ENCODE measurements at regions not wholly inside any gene's neighbourhood (a gene's known extent, or its start where the extent isn't known, plus 50 kb on each side); places are given as distances from the start of the nearest gene placed in this dataset.
A peak's percentile ranks its signal among the peaks of the same experiment; 100 is the strongest.

DNA sequence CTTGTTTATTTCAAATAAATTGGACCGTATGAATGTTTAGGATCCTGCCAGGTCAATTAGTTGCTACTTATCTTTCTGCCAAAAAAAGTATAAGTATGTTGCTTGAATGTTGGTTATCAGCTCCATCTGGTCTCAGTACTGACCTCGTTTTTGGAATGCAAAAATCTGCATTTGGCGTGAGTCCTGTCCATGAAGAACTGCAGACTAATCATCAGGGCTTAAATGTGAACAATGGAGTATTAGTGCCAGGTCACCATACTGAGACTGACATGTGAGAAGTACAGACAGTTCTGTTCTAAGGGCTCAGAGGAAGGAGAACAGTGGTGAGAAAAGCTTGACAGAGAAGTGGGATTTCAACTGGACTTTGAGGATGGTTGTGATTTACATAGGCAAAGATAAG lies 393.1 kb upstream of the SLC14A2 start:
- H3K27ac Mint-ChIP-seq: no peak overlapping the region
- intact Hi-C loops (cut with micrococcal nuclease): no loop called here
- H3K4me3 Mint-ChIP-seq: no peak overlapping the region
- no peaks in the 10 kb centered on the region for H3K36me3 Mint-ChIP-seq (ENCODE audit: low read depth)
- no peaks in the 10 kb centered on the region for H3K4me1 Mint-ChIP-seq (ENCODE audit: low read depth)
- no peaks in the 10 kb centered on the region for H3K9me3 Mint-ChIP-seq
- no peaks in the 10 kb centered on the region for H3K27me3 Mint-ChIP-seq

DNA sequence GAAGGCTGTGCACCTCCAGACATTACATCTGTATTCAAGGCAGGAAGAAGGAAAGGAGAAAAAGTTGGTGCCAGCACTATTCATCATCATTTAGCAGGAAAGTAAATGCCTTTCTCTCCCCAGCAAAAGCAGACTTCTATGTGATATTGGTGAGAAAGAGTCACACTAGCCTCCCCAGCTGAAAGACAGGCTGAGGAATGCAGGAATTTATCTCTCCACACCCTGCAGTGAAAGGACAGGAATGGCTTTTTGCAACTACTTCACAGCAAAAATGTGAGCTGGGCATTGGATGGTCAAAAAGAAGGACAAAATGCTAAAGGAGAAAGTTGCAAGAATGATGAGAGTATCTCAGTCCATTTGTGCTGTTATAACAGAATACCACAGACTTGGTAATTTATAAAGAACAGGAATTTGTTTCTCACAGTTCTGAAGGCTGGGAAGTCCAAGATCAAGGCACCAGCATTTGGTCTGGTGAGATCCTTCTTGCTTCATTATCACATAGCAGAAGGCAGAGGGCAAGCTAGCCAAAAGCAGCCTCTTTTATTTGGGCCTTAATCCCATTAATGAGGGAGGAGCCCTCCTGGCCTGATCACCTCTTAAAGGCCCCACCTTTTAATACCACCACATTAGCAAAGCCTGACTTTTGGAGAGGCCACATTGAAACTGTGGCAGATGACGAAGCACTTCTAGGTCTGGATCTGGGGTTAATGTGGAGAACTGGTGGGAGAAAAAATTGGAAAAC lies 388.1 kb upstream of the SLC14A2 start:
- Mint-ChIP-seq H3K4me1 (ENCODE audit: low read depth) (peaks cover 9% of the 10 kb centered on the region), H3K9me3 (peaks cover 7% of the 10 kb centered on the region), H3K27me3 (no peaks in the 10 kb centered on the region), H3K36me3 (ENCODE audit: low read depth) (no peaks in the 10 kb centered on the region), H3K4me3 (no peak overlapping the region), H3K27ac (no peak overlapping the region)
- intact Hi-C loops (cut with micrococcal nuclease): no loop called here

DNA sequence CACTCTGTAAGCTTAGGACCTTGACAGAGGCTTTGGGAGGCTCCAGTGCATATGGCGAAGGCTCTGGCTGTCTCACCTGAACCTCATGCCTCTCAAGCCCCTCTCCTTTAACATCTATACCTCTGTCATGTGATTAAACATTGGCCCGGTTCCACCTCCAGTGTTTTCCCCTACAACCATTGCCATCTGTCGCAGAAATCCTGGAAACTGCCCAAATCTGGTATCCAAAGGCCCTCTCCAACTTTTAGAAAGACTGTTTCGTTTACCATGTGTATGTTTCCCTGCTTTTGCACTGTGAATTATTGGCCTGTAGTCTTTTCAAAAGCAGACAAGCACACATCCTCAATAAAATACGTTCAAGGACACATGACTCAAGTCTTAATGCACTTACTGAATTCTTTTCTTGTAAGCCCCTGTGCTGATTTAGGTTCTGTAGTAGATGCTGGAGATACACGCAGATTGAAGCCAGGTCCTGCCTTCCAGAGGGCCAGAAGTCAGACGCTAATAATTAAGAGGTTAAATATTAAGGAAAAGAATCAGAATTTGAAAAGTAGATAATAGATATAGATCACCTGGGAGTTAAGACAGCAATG lies 386.4 kb upstream of the SLC14A2 start:
- Mint-ChIP-seq H3K36me3 (ENCODE audit: low read depth) (no peaks in the 10 kb centered on the region), H3K4me3 (no peak overlapping the region), H3K9me3 (peaks cover 10% of the 10 kb centered on the region), H3K4me1 (ENCODE audit: low read depth) (peaks cover 11% of the 10 kb centered on the region), H3K27me3 (no peaks in the 10 kb centered on the region), H3K27ac (no peak overlapping the region)
- intact Hi-C loops (cut with micrococcal nuclease): no loop called here

DNA sequence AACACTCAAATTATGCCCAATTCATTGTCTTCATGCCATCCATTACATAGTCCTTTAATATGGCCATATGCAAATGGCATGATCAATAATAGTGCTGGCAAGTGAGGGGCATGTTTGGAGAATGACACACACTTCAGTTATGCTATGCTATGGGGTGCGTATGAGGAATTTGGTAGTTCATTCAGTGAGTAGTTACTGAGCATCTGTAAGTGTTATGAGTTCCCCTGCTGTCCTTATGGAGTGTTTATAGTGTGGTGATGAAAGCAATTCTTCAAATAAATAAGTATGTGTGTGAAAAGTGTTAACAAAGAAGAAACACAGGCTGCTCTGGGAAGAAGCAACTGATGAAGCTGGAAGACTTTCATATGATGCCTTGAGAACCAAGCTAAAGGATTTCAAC lies 383.7 kb upstream of the SLC14A2 start:
- no peaks in the 10 kb centered on the region for H3K36me3 Mint-ChIP-seq (ENCODE audit: low read depth)
- intact Hi-C loops (cut with micrococcal nuclease): no loop called here
- H3K27me3 Mint-ChIP-seq: no peaks in the 10 kb centered on the region
- H3K4me3 Mint-ChIP-seq: no peak overlapping the region
- H3K27ac Mint-ChIP-seq: peak overlapping the region; percentile 9
- peaks cover 10% of the 10 kb centered on the region for H3K9me3 Mint-ChIP-seq
- peaks cover 18% of the 10 kb centered on the region for H3K4me1 Mint-ChIP-seq (ENCODE audit: low read depth)

DNA sequence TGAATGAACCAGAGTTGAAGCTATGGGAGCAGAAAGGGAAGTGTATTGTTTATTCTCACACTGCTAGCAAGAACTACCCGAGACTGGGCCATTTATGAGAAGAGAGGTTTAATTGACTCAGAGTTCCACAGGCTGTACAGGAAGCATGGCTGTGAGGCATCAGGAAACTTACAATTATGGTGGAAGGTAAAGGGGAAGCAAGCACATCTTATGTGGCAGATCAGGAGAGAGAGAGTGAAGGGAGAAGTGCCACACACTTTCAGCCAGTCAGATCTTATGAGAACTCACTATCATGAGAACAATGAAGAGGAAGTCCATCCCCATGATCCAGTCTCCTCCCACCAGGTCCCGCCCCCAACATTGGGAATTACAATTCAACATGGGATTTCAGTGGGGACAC lies 383.2 kb upstream of the SLC14A2 start:
- Mint-ChIP-seq H3K4me1 (ENCODE audit: low read depth) (peaks cover 23% of the 10 kb centered on the region), H3K9me3 (peaks cover 10% of the 10 kb centered on the region), H3K27ac (peak overlapping the region; percentile 9), H3K36me3 (ENCODE audit: low read depth) (no peaks in the 10 kb centered on the region), H3K27me3 (no peaks in the 10 kb centered on the region), H3K4me3 (no peak overlapping the region)
- intact Hi-C loops (cut with micrococcal nuclease): no loop called here

DNA sequence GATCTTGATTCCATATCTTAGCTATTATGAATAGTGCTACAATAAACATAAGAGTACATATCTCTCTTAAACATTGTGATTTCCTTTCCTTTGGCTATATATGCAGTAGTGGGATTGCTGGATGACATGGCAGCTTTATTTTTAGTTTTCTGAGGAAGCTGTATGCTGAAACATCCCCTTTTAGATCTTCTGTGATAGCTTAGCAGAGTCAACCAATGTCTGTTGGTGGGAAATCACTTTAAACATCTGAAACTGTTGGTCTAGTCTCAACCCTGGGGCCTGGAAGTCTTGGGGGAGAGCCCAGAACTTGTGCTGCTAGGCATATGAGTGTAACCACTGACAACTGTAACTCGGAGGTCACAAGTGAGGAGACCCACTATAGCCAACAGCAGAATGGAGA lies 378.6 kb upstream of the SLC14A2 start:
- Mint-ChIP-seq H3K27ac (peak overlapping the region; percentile 79), H3K27me3 (no peaks in the 10 kb centered on the region)
- intact Hi-C loops (cut with micrococcal nuclease): no loop called here

DNA sequence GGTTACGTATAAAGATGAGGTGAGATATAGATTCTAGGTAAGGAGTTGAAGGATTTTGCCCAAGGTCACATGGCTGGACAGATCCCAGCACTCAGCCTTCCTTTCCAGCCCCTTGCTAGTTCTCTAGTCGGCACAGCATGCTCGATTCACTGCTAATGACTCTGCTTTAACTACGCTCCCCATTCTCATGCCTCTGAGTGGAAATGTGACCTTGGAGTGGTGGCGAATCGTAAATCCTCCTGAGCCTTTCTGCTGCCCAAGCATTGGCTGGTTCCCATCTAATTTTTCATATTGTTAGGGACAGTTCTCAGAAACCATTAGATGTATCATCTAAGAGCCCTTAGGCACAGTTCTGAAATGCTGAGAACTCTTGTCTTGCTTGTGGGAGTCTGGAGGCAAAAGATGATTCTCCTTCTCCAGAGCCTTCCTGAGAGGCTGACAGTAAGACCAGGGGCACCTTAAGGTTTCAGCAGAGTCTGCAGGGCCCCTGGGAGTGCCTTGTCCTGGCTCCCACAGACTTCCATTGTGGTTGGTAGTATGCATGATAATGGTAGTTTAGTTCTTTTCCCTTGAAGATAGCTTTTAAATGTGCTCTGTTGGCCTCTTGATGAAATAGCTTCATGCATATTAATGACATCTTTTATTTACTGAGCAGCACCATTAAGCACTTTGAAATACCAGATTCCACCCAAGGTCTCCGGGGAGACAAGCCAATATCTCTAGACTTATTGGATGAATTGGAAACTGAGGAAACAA lies 377.8 kb upstream of the SLC14A2 start:
- intact Hi-C loops (cut with micrococcal nuclease): no loop called here
- Mint-ChIP-seq H3K27me3 (no peaks in the 10 kb centered on the region), H3K4me3 (no peak overlapping the region), H3K36me3 (ENCODE audit: low read depth) (no peaks in the 10 kb centered on the region), H3K9me3 (no peaks in the 10 kb centered on the region), H3K27ac (peak overlapping the region; percentile 79), H3K4me1 (ENCODE audit: low read depth) (peaks cover 24% of the 10 kb centered on the region)

More for the DNA sequence above, 378.6 kb upstream of the SLC14A2 start:
- peaks cover 30% of the 10 kb centered on the region for H3K4me1 Mint-ChIP-seq (ENCODE audit: low read depth)
- H3K36me3 Mint-ChIP-seq (ENCODE audit: low read depth): no peaks in the 10 kb centered on the region
- no peak overlapping the region for H3K4me3 Mint-ChIP-seq
- H3K9me3 Mint-ChIP-seq: peaks cover 8% of the 10 kb centered on the region

DNA sequence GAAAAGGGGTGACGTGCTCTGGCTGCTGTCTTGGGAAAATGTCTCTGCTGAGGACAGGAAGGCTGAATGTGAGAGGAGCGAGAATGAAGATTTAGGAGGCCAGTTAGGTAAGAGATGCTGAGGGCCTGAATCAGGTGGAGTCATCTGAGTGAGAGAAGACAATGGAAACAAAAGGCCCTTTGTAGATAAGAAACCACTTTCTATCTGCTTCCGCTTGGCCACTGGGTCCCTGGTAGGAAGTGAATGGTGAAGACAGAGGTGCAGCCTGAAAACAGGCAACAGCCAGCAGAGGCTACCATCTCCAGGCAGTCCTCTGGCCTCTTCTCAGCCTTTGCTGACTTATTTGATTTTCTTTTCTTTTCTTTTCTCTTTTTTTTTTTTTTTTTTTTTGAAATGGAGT lies 374.0 kb upstream of the SLC14A2 start:
- no peak overlapping the region for H3K4me3 Mint-ChIP-seq
- intact Hi-C loops (cut with micrococcal nuclease): no loop called here
- peaks cover 24% of the 10 kb centered on the region for H3K4me1 Mint-ChIP-seq (ENCODE audit: low read depth)
- H3K9me3 Mint-ChIP-seq: no peaks in the 10 kb centered on the region
- no peaks in the 10 kb centered on the region for H3K36me3 Mint-ChIP-seq (ENCODE audit: low read depth)
- no peaks in the 10 kb centered on the region for H3K27me3 Mint-ChIP-seq
- H3K27ac Mint-ChIP-seq: no peak overlapping the region

DNA sequence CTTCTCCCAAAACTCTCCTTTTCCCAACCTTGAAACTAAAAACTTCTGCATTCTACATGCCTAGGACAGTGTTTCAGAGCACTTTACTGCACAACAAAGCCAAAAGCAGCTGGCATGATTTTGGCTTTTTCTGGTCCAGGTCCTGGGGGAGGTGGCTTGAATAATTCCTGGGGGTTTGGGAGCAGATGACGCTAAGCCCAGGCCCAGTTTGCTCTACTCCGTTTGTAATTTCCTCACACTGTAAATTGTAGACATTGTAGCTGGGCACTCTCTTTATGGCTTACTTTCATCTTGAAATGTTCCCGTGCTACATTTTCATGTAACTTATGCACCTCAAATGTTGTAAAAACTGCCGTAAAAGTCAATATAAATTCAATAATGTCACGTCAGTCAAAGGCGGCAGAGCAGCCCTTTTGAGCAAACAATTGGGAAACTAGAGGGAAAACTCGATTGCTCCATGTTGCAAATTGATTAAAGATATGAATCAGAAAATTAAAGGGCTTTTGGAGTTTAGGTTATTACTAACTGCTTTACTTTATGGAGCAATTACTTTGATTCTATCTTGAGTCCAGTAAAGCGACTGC lies 373.2 kb upstream of the SLC14A2 start:
- intact Hi-C loops (cut with micrococcal nuclease): no loop called here
- Mint-ChIP-seq H3K4me3 (no peak overlapping the region), H3K9me3 (no peaks in the 10 kb centered on the region), H3K4me1 (ENCODE audit: low read depth) (peaks cover 17% of the 10 kb centered on the region), H3K36me3 (ENCODE audit: low read depth) (no peaks in the 10 kb centered on the region), H3K27ac (no peak overlapping the region), H3K27me3 (no peaks in the 10 kb centered on the region)

DNA sequence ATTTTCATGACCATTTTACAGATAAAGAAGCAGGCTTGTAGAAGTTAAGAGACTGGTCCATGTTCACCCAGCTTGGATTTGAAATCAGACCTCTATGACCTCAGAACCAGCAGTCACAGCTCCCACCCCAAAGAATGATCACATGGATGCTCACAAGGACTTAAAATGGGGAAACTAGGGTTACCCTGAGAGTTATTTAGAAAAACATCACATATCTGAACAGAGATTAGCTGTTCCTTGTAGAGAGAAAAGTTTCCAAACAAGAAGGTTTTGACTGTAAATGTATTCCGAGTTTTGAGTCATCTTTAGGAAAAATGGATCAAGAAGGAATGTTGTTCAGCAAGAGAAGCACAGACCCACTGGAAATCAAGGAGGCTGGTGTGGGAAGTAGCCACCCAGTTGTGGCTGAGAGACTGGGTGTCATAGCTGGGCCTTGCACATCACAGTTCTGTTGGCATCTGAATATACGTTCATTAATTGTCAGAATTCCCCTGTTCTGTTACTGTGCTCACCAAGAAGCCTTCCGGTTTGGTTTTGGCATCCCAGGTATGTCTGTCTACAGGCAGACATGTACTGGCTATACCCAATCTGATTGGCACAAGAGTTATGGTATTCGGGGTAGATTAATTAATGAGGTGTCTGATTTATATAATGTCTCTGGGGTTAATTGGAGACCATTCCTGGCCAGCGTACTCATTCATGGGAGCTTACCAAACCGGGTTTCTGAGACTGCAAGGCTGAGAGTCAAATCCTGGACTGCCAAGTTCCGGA lies 371.8 kb upstream of the SLC14A2 start:
- Mint-ChIP-seq H3K9me3 (no peaks in the 10 kb centered on the region), H3K4me1 (ENCODE audit: low read depth) (peaks cover 22% of the 10 kb centered on the region), H3K27me3 (no peaks in the 10 kb centered on the region), H3K27ac (no peak overlapping the region), H3K36me3 (ENCODE audit: low read depth) (no peaks in the 10 kb centered on the region), H3K4me3 (no peak overlapping the region)
- intact Hi-C loops (cut with micrococcal nuclease): no loop called here

DNA sequence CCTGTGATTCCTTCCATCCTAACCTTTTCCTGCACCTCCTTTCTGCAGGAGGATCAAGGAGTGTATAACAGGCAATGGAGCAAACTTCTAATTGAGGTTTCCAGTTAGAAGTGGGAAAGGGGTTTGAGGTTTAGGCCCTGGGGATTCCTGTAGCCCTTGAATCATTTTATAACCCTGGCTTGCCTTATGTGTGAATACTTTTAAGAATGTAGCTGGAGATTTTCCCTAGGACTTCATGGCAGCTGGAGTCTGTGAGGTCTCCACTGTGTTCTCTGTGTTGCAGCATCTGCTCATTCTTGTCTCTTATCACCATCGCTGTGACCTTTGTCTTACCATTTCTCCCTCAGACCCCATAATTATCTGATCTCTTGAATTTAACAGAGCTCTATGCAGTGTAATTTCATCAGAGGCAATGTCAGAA lies 370.2 kb upstream of the SLC14A2 start:
- no peaks in the 10 kb centered on the region for H3K36me3 Mint-ChIP-seq (ENCODE audit: low read depth)
- intact Hi-C loops (cut with micrococcal nuclease): no loop called here
- H3K27me3 Mint-ChIP-seq: no peaks in the 10 kb centered on the region
- no peak overlapping the region for H3K27ac Mint-ChIP-seq
- H3K4me1 Mint-ChIP-seq (ENCODE audit: low read depth): peaks cover 32% of the 10 kb centered on the region
- H3K4me3 Mint-ChIP-seq: no peak overlapping the region
- no peaks in the 10 kb centered on the region for H3K9me3 Mint-ChIP-seq

DNA sequence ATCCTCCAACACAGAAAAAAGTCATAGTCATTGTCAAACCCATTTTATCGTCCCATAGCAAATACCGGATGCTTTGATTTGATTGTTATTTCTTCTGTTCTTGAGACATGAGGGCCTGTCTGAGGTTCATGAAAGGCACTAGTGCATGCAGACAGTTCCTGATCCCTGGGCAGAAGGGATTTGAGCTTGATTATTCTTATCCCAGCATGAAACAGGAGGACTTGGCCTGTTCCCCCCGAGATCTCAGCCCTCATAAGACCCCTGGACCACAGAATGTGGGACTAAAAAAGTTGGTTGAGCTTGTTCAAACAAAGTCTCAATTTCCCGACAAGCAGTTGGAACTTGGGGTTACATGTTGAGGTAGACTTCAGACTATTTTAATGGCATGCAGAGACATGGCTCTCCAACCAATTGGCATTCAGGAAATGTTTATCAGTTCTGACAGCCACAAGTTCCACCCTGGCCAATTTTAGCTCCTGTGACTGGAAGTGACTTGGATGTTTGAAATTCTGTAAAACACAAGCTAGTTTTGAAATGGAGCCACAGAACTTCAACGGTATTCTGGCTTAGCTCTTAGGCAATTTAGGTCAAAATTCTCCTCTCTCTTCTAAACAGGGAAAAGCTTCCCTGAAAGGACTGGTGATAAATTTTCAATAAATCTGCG lies 366.9 kb upstream of the SLC14A2 start:
- no peaks in the 10 kb centered on the region for H3K27me3 Mint-ChIP-seq
- H3K4me3 Mint-ChIP-seq: no peak overlapping the region
- H3K4me1 Mint-ChIP-seq (ENCODE audit: low read depth): peaks cover 32% of the 10 kb centered on the region
- no peak overlapping the region for H3K27ac Mint-ChIP-seq
- no peaks in the 10 kb centered on the region for H3K36me3 Mint-ChIP-seq (ENCODE audit: low read depth)
- intact Hi-C loops (cut with micrococcal nuclease): no loop called here
- no peaks in the 10 kb centered on the region for H3K9me3 Mint-ChIP-seq

DNA sequence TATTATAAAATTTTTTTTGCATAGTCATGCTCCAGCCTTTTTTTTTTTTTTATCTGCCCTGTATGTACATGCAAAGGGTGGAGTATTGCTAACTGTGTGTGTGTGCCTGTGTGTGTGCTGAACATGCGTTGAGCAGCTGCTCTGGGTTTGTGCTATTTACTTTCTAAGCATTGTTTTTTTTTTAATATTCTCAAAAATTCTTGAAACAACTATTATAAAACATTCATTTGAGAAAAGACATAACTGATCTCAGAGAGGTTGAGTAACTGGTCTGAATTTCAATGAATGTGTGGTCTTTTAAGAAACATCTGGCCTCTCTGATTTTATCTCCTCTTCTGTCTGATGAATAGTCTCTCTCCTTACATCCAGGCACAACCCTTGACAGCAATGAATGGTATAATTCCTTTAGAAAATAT lies 366.0 kb upstream of the SLC14A2 start:
- Mint-ChIP-seq H3K27ac (no peak overlapping the region), H3K36me3 (ENCODE audit: low read depth) (no peaks in the 10 kb centered on the region), H3K4me3 (no peak overlapping the region), H3K9me3 (no peaks in the 10 kb centered on the region), H3K27me3 (no peaks in the 10 kb centered on the region), H3K4me1 (ENCODE audit: low read depth) (peaks cover 32% of the 10 kb centered on the region)
- intact Hi-C loops (cut with micrococcal nuclease): no loop called here

Measured in dendritic cell treated with granulocyte-macrophage colony-stimulating factor and Interleukin-4, amounts not matched to agents 40 ng/mL and 50 ng/mL, for 4 days (primary cell).